ENCODE measurements at regions not wholly inside any gene's neighbourhood (a gene's known extent, or its start where the extent isn't known, plus 50 kb on each side); places are given as distances from the start of the nearest gene placed in this dataset.

- DNase-seq (ENCODE audit: low read depth), result no peak
- no peak for TF ChIP-seq CTCF (IDR thresholded peaks at IDR 0.05; ENCODE audit: control insufficient read depth, extremely low read depth, insufficient read depth)
- H3K4me3 ChIP-seq (ENCODE audit: low read depth, low read length), result no peak overlapping the region
Measured at GRCh38 chr4:170776983-170777382, 687.2 kb upstream of the AADAT start.

GRCh38 chr4:170775851-170776250 lies 686.1 kb upstream of the AADAT start:
- no peak for TF ChIP-seq CTCF (IDR thresholded peaks at IDR 0.05; ENCODE audit: control insufficient read depth, extremely low read depth, insufficient read depth)
- no peak for DNase-seq (ENCODE audit: low read depth)

GRCh38 chr4:170773709-170774273 lies 684.0 kb upstream of the AADAT start:
- no peak for DNase-seq (ENCODE audit: low read depth)
- TF ChIP-seq CTCF (IDR thresholded peaks at IDR 0.05; ENCODE audit: control insufficient read depth, extremely low read depth, insufficient read depth), result no peak
- no peak overlapping the region for H3K4me3 ChIP-seq (ENCODE audit: low read depth, low read length)

More at GRCh38 chr4:170775851-170776250, 686.1 kb upstream of the AADAT start:
- H3K4me3 ChIP-seq (ENCODE audit: low read depth, low read length), result no peak overlapping the region

- no peak for TF ChIP-seq CTCF (IDR thresholded peaks at IDR 0.05; ENCODE audit: control insufficient read depth, extremely low read depth, insufficient read depth)
- DNase-seq (ENCODE audit: low read depth), result no peak
- no peak overlapping the region for H3K4me3 ChIP-seq (ENCODE audit: low read depth, low read length)
Measured at GRCh38 chr4:170772429-170772828, 682.7 kb upstream of the AADAT start.

GRCh38 chr4:170770664-170771063 lies 680.9 kb upstream of the AADAT start:
- no peak for TF ChIP-seq CTCF (IDR thresholded peaks at IDR 0.05; ENCODE audit: control insufficient read depth, extremely low read depth, insufficient read depth)
- no peak for DNase-seq (ENCODE audit: low read depth)
- H3K4me3 ChIP-seq (ENCODE audit: low read depth, low read length), result no peak overlapping the region

- no peak overlapping the region for H3K4me3 ChIP-seq (ENCODE audit: low read depth, low read length)
Measured at GRCh38 chr4:170769862-170770261, 680.1 kb upstream of the AADAT start.

More at GRCh38 chr4:170769862-170770261, 680.1 kb upstream of the AADAT start:
- TF ChIP-seq CTCF (IDR thresholded peaks at IDR 0.05; ENCODE audit: control insufficient read depth, extremely low read depth, insufficient read depth), result no peak
- DNase-seq (ENCODE audit: low read depth), result no peak

All from LNCaP clone FGC (cell line).